HG02981 (cell line): ENCODE measurements at regions not wholly inside any gene's neighbourhood (a gene's known extent, or its start where the extent isn't known, plus 50 kb on each side); places are given as distances from the start of the nearest gene placed in this dataset.
"Not testable (repeated sequence)": the region's sequence is repeated elsewhere in the genome, so short reads cannot be mapped to it uniquely, and the experiment has no call there.

Experiments used
- ATAC-seq: cut with Tn5 transposase; IDR thresholded peaks from one replicate; pipeline ENCODE4 v1.9.1; 2021; ENCODE audit warnings: mild to moderate bottlenecking, moderate library complexity; ENCODE audit not compliant: unreplicated experiment

- ATAC-seq: no peak
Measured at GRCh38 chr2:13950761-13951160, 681.8 kb upstream of the LRATD1 start.

DNA sequence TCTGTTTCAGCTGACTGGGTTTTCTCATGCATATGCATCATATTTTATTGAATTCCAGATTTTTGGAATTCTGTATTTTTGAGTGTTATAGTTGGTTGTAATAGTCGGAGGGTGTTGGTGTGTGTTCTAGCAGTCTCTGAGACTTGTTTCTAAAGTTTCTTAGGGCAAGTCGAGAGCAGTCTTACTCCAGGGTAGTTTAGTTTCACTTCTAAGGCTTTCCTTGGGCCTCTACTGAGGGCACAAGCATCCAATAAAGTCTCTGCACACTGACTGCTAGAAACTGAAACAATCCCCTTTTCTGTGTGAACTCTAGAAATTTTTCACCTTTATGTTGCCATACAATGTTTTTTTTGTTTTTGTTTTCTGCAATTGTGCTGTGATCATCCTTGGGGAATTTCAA is 663.7 kb upstream of the LRATD1 start:
- ATAC-seq: no peak

- no peak for ATAC-seq
Measured at GRCh38 chr2:13986119-13986720, 646.3 kb upstream of the LRATD1 start.

- no peak for ATAC-seq
Measured at GRCh38 chr2:13996527-13996926, 636.0 kb upstream of the LRATD1 start.

GRCh38 chr2:14011190-14011589 is 621.3 kb upstream of the LRATD1 start:
- no peak for ATAC-seq

DNA sequence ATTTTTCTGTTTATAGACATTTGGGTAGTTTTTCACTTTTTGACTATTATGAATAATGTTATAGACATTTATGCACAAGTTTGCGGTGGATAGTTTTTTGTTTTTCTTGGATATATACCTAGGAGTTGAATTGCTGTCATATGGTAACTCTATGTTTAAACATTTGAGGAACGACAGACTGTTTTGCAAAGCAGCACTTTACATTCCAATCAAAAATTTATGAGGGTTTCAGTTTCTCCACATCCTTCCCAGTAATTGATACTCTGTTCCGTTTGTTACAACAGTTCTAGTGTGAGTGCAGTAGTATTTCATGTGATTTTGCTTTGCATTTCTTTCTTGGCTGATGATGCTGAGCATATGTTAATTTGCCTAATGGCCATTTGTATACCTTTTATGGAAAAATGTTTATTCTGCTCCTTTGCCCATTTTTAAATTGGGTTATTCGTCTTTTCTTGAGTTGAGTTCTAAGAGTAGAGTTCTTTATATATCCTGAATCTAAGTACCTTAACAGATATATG is 617.3 kb upstream of the LRATD1 start:
- no peak for ATAC-seq

DNA sequence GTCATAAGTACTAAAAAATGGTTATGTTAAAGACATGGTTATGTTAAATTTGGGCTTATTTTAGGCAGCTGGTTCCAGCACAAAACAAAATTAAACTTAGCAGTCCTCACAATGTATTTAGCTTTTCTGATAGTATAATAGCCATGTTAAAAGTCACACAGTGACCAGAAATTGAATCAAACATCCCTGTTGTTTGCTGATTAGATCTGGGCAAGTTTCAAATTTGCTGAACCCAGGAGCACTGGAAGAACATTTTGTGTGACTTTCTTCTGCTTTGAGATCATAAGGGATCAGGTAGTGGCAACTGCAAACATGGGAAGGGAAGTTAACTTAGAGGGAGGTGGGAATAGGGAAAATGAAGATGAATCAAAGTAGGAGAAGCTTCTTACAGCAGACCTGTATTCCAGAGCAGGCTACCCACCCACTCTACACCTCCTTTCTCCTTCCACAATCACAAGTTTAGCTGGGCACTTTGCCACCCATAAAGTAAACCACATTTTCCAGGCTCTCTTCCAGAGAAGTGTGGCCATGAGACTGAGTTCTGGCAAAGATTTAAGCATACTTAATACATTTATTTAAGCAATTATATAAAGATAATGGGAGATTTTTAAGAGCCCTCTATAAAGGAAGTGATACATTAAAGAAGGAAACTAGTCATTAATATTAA is 616.1 kb upstream of the LRATD1 start:
- ATAC-seq: no peak

DNA sequence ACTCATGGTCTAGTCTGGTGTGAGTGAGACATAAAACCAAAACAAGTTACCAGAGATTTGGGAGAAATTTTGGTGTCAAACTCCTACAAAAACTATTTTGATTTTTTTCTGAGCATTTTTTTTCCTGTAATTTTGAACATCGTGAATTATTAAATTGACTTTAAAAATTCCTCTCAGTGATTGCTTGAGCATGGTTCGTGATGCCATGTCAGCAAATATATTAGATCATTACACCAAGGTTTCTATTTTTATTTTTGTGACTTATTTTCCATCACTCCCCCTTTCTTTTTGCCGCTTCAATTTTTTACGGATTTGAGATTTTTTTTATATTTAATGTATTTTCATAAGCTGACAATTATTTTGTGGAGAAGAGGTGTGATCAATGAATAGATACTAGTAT is 613.9 kb upstream of the LRATD1 start:
- ATAC-seq: no peak

DNA sequence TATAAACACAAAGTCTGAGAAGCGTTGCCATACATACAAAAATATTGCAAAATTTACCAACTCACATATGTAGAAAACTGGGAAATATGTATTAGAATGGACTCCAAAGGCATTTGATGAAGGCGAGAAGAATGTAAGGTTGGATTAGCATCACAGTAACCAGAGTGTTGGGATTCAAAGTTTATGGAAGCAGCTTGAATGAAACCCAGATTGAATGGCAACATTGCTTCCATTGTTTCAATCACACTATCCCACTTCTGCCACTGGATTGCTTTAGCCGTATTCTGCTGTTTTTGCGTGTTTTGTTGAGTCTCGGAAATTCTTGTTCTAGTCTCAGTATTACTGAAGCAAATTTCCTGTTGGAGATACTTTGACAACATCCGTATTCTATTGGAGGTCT is 609.0 kb upstream of the LRATD1 start:
- ATAC-seq: no peak

GRCh38 chr2:14039134-14039533 is 593.4 kb upstream of the LRATD1 start:
- no peak for ATAC-seq

GRCh38 chr2:14047491-14047890 is 585.0 kb upstream of the LRATD1 start:
- ATAC-seq: no peak

DNA sequence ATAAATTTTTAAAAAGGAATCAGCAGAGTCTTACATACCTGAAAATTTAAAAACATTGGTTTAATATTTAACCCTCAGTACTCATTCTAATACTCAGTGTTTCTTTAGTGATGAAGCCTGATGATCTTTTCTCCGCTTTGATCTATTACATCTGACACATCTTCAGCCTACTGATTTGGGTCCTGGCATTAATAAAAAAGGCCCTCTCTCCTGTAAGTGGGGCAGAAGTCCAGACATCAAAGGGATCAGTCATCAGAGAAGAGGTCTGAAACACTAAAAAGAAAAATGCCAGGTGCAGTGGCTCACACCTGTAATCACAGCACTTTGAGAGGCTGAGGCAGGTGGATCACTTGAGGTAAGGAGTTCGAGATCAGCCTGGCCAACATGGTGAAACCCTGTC is 581.1 kb upstream of the LRATD1 start:
- no peak for ATAC-seq

- no peak for ATAC-seq
Measured at GRCh38 chr2:14053105-14053504, 579.4 kb upstream of the LRATD1 start.

- no peak for ATAC-seq
Measured at GRCh38 chr2:14064346-14064745, 568.2 kb upstream of the LRATD1 start.

- no peak for ATAC-seq
Measured at GRCh38 chr2:14072338-14072737, 560.2 kb upstream of the LRATD1 start.

DNA sequence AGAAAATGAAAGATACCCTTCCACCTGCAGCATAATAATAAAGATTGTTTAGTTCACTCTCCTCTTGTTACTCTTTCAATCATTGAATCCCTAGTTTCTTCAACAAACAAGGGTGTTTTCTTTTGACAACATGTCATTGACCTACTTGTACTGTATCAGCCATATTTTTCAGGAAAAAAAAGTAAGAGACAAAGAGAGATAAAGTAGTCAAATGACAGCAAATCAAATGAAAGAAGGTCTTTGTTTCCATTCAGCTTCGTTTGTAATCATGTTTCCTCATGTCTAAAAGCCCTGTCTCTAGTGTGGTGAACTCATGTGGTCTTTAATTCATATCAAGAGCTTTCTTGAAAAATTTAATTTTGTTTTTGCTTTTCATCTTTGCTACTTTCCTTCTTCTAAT is 557.8 kb upstream of the LRATD1 start:
- no peak for ATAC-seq

- no peak for ATAC-seq
Measured at GRCh38 chr2:14079576-14079975, 552.9 kb upstream of the LRATD1 start.

DNA sequence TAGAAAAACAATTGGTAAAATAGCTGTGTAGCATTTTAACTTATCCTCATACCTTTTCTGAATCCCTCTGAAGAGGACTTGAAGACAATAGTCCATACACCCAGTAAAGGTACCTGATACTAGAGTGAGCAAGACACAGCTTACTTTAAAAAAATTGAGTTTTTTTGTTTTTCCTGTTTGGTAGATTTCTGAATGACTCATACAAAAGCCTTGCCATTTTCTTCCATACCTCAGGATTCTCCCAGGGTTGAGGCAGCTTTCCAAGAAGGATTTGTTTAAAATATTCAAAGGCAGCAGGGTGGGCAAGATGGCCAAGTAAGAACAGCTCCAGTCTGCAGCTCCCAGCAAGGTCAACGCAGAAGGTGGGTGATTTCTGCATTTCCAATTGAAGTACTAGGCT is 551.0 kb upstream of the LRATD1 start:
- ATAC-seq: no peak

DNA sequence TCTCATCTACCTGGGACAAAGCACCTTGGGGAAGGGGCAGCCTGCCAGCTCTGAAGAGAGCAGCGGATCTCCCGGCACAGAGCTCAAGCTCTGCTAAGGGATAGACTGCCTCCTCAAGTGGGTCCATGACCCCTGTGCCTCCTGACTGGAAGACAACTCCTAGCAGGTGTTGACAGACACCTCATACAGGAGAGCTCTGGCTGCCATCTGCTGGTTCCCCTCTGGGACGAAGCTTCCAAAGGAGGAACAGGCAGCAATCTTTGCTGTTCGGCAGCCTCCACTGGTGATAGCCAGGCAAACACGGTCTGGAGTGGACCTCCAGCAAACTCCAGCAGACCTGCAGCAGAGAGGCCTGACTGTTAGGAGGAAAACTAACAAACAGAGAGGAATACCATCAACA is 549.9 kb upstream of the LRATD1 start:
- ATAC-seq: no peak

GRCh38 chr2:14094592-14094991 is 537.9 kb upstream of the LRATD1 start:
- no peak for ATAC-seq

DNA sequence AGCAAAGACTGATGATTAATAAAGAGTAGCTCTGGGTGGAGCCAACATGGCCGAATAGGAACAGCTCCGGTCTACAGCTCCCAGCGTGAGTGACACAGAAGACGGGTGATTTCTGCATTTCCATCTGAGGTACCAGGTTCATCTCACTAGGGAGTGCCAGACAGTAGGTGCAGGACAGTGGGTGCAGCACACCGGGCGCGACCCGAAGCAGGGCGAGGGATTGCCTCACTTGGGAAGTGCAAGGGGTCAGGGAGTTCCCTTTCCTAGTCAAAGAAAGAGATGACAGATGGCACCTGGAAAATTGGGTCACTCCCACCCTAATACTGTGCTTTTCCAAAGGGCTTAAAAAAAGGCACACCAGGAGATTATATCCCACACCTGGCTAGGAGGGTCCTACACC is 533.4 kb upstream of the LRATD1 start:
- not testable (repeated sequence) for ATAC-seq

DNA sequence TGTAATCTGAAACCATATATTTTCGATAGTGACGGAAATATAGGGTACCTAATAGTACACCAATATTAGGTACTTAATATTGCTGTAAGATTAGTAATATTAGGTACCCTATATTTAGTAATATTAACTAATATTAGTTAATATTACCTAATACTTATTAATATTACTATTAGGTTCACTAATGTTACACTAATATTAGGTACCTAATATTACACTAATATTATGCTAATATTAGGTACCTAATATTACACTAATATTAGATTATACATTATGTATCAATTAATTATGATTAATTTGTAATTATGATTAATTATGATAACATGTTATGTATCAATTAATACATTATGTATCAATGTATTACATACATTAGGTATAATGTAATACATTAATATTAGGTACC is 518.2 kb upstream of the LRATD1 start:
- ATAC-seq: no peak

- ATAC-seq: no peak
Measured at GRCh38 chr2:14120376-14120775, 512.1 kb upstream of the LRATD1 start.
